ENCODE measurements at regions not wholly inside any gene's neighbourhood (a gene's known extent, or its start where the extent isn't known, plus 50 kb on each side); places are given as distances from the start of the nearest gene placed in this dataset.

GRCh38 chr1:218557731-218558130 is 212.6 kb downstream of the TGFB2 start:
- no peaks in the 10 kb centered on the region for H3K9me3 ChIP-seq
- TF ChIP-seq, protein P1, sequence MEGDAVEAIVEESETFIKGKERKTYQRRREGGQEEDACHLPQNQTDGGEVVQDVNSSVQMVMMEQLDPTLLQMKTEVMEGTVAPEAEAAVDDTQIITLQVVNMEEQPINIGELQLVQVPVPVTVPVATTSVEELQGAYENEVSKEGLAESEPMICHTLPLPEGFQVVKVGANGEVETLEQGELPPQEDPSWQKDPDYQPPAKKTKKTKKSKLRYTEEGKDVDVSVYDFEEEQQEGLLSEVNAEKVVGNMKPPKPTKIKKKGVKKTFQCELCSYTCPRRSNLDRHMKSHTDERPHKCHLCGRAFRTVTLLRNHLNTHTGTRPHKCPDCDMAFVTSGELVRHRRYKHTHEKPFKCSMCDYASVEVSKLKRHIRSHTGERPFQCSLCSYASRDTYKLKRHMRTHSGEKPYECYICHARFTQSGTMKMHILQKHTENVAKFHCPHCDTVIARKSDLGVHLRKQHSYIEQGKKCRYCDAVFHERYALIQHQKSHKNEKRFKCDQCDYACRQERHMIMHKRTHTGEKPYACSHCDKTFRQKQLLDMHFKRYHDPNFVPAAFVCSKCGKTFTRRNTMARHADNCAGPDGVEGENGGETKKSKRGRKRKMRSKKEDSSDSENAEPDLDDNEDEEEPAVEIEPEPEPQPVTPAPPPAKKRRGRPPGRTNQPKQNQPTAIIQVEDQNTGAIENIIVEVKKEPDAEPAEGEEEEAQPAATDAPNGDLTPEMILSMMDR (IDR thresholded peaks at IDR 0.05) = no peak
- TF ChIP-seq POLR2A (IDR thresholded peaks at IDR 0.05) (no peak), EP300 (IDR thresholded peaks at IDR 0.05) (no peak), POLR2AphosphoS5 (IDR thresholded peaks at IDR 0.05) (no peak)
- H3K4me3 ChIP-seq = no peak overlapping the region
- 55 to 67% methylated on average over 6 of the region's 6 CpGs for WGBS, 2 donors
- no peaks in the 10 kb centered on the region for H3K36me3 ChIP-seq
- H3K27me3 ChIP-seq = no peaks in the 10 kb centered on the region
- ATAC-seq (ENCODE audit: low FRiP score in 2 of 2) (peak in 1 of 2 donors; percentile 46), DNase-seq (peak in 1 of 2 donors; percentile 1)
- no peak overlapping the region for H3K27ac ChIP-seq
- H3K4me1 ChIP-seq = peaks cover 0 to 2% (median 0%) of the 10 kb centered on the region in 4 donors

- Histone ChIP-seq H3K27ac (no peak overlapping the region), H3K4me1 (peaks cover 0 to 2% (median 0%) of the 10 kb centered on the region in 4 donors), H3K4me3 (no peak overlapping the region), H3K9me3 (no peaks in the 10 kb centered on the region), H3K27me3 (no peaks in the 10 kb centered on the region), H3K36me3 (no peaks in the 10 kb centered on the region)
- ATAC-seq (ENCODE audit: low FRiP score in 2 of 2) (no peak), DNase-seq (no peak)
- WGBS, 2 donors = 67% methylated on average over 3 of the region's 3 CpGs
- TF ChIP-seq POLR2A (IDR thresholded peaks at IDR 0.05) (no peak), POLR2AphosphoS5 (IDR thresholded peaks at IDR 0.05) (no peak), EP300 (IDR thresholded peaks at IDR 0.05) (no peak)
- TF ChIP-seq, protein P1 (IDR thresholded peaks at IDR 0.05) = no peak
Observed at GRCh38 chr1:218558271-218558810, 213.2 kb downstream of the TGFB2 start.

GRCh38 chr1:218565377-218565776 is 220.2 kb downstream of the TGFB2 start:
- DNase-seq (no peak), ATAC-seq (ENCODE audit: low FRiP score in 2 of 2) (no peak)
- 81 to 94% methylated on average over 1 of the region's 1 CpG for WGBS, 2 donors
- Histone ChIP-seq H3K27me3 (no peaks in the 10 kb centered on the region), H3K9me3 (no peaks in the 10 kb centered on the region), H3K4me1 (no peaks in the 10 kb centered on the region), H3K27ac (no peak overlapping the region), H3K4me3 (no peak overlapping the region), H3K36me3 (no peaks in the 10 kb centered on the region)
- TF ChIP-seq, protein P1 (IDR thresholded peaks at IDR 0.05) = no peak
- TF ChIP-seq POLR2AphosphoS5 (IDR thresholded peaks at IDR 0.05) = no peak
- TF ChIP-seq POLR2A (IDR thresholded peaks at IDR 0.05) = no peak
- no peak for TF ChIP-seq EP300 (IDR thresholded peaks at IDR 0.05)

DNA sequence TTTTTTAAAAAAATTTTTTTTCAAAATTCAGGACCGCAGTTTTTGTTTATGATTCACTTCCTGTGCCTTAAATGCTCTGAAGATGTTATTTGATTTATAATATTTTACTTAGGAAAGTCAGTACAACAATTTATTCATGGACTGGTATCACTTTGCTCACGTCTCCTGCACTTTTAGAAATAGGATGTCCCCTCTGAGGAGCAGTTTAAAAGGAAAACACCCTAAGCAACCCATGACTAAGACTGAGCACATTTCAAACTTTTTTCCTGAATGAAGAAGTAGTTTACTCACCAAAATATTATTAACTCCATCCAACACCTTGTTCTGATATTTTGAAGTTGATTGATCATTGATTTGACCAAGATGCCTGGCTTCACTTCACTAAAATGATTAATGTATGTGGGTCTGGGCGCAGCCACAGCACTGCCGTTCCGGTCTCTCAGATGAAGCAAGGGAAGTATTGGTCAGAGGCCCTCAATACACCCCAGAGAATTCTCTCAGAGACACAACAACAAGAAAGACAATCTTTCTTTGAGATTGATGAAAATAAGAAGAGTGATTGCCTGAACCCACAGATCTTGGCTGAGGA is 223.9 kb downstream of the TGFB2 start:
- no peak overlapping the region for H3K27ac ChIP-seq
- H3K4me3 ChIP-seq = no peak overlapping the region
- DNase-seq = no peak
- no peaks in the 10 kb centered on the region for H3K9me3 ChIP-seq
- no peaks in the 10 kb centered on the region for H3K36me3 ChIP-seq
- no peak for TF ChIP-seq POLR2AphosphoS5 (IDR thresholded peaks at IDR 0.05)
- peak in 1 of 2 donors; percentile 50 for ATAC-seq (ENCODE audit: low FRiP score in 2 of 2)
- H3K4me1 ChIP-seq = no peaks in the 10 kb centered on the region
- no peaks in the 10 kb centered on the region for H3K27me3 ChIP-seq
- WGBS, 2 donors = 76 to 78% methylated on average over 5 of the region's 5 CpGs

- TF ChIP-seq EP300 (IDR thresholded peaks at IDR 0.05) (no peak), POLR2A (IDR thresholded peaks at IDR 0.05) (no peak), POLR2AphosphoS5 (IDR thresholded peaks at IDR 0.05) (no peak)
- TF ChIP-seq, protein P1 (IDR thresholded peaks at IDR 0.05) = no peak
- no peak for ATAC-seq (ENCODE audit: low FRiP score in 2 of 2)
- Histone ChIP-seq H3K4me1 (no peaks in the 10 kb centered on the region), H3K27ac (no peak overlapping the region), H3K9me3 (no peaks in the 10 kb centered on the region), H3K27me3 (no peaks in the 10 kb centered on the region), H3K36me3 (no peaks in the 10 kb centered on the region), H3K4me3 (no peak overlapping the region)
- no peak for DNase-seq
- 94 to 96% methylated on average over 2 of the region's 2 CpGs for WGBS, 2 donors
Observed at GRCh38 chr1:218570456-218570855, 225.3 kb downstream of the TGFB2 start.

All from upper lobe of left lung (tissue), 6 donors.